Lower leg skin (tissue), 4 donors: ENCODE measurements at regions not wholly inside any gene's neighbourhood (a gene's known extent, or its start where the extent isn't known, plus 50 kb on each side); places are given as distances from the start of the nearest gene placed in this dataset.

Experiments used
- DNase-seq, 2 donors: peaks; one replicate each; pipeline ENCODE4 v3.0.0-alpha.2; 2019; ENCODE audit warnings: low spot score in 2 of 2
- H3K4me3 ChIP-seq: fragments of 200-600 bp; sonication (generic); 2 replicates; pipeline ENCODE4 v1.5.1; 2017; ENCODE audit warnings: mild to moderate bottlenecking, low read depth; ENCODE audit not compliant: poor library complexity, severe bottlenecking
- CTCF ChIP-seq, 3 donors: fragments of 450-650 bp; IDR thresholded peaks; one replicate each; pipeline ENCODE4 v1.5.1; 2016; ENCODE audit warnings: antibody characterized with exemption in 3 of 3, mild to moderate bottlenecking in 3 of 3, moderate library complexity in 2 of 3
- POLR2A ChIP-seq, 2 donors: fragments of 450-650 bp; IDR thresholded peaks; one replicate each; pipeline ENCODE4 v1.6.1; 2016 to 2017; ENCODE audit warnings: antibody characterized with exemption in 2 of 2, mild to moderate bottlenecking in 1 of 2, moderate library complexity in 1 of 2
- WGBS, 2 donors: methylation state at CpG; one replicate each; pipeline ENCODE4 v1.1.5; 2018; 5-methylcytosine and 5-hydroxymethylcytosine counted together
- intact Hi-C: fragments of 100-400 bp; cut with DNase I; formaldehyde crosslinking; loops from one replicate; pipeline ENCODE4 v1.15.0; 2023; ENCODE audit warnings: low total_unique reads

GRCh38 chr11:129733384-129733783 is 82.3 kb upstream of the TMEM45B start:
- TF ChIP-seq CTCF (IDR thresholded peaks at IDR 0.05) (no peak), POLR2A (IDR thresholded peaks at IDR 0.05) (no peak)
- WGBS, 2 donors: 80 to 84% methylated on average over 9 of the region's 9 CpGs
- intact Hi-C loops: no loop called here
- no peak for DNase-seq
- no peak overlapping the region for H3K4me3 ChIP-seq

- DNase-seq: no peak
- no peak overlapping the region for H3K4me3 ChIP-seq
- intact Hi-C loops: no loop called here
- TF ChIP-seq CTCF (IDR thresholded peaks at IDR 0.05): no peak
- TF ChIP-seq POLR2A (IDR thresholded peaks at IDR 0.05): no peak
- 78 to 84% methylated on average over 7 of the region's 7 CpGs for WGBS, 2 donors
These were observed 81.7 kb upstream of the TMEM45B start for GRCh38 chr11:129733981-129734380.

GRCh38 chr11:129734654-129735053 is 81.0 kb upstream of the TMEM45B start:
- TF ChIP-seq CTCF (IDR thresholded peaks at IDR 0.05): no peak
- no peak for TF ChIP-seq POLR2A (IDR thresholded peaks at IDR 0.05)
- no peak for DNase-seq
- WGBS, 2 donors: 77 to 96% methylated on average over 7 of the region's 7 CpGs
- H3K4me3 ChIP-seq: no peak overlapping the region
- intact Hi-C loops: no loop called here

- no peak for DNase-seq
- no peak overlapping the region for H3K4me3 ChIP-seq
- intact Hi-C loops: no loop called here
- WGBS, 2 donors: 44 to 45% methylated on average over 11 of the region's 11 CpGs
- TF ChIP-seq POLR2A (IDR thresholded peaks at IDR 0.05) (no peak), CTCF (IDR thresholded peaks at IDR 0.05) (no peak)
These were observed 77.8 kb upstream of the TMEM45B start for GRCh38 chr11:129737831-129738230.

GRCh38 chr11:129738242-129738641 is 77.4 kb upstream of the TMEM45B start:
- DNase-seq: no peak
- intact Hi-C loops: no loop called here
- WGBS, 2 donors: 76 to 78% methylated on average over 2 of the region's 2 CpGs
- no peak for TF ChIP-seq CTCF (IDR thresholded peaks at IDR 0.05)
- no peak for TF ChIP-seq POLR2A (IDR thresholded peaks at IDR 0.05)
- no peak overlapping the region for H3K4me3 ChIP-seq

GRCh38 chr11:129739339-129739738 is 76.3 kb upstream of the TMEM45B start:
- no peak overlapping the region for H3K4me3 ChIP-seq
- intact Hi-C loops: no loop called here
- TF ChIP-seq POLR2A (IDR thresholded peaks at IDR 0.05): no peak
- TF ChIP-seq CTCF (IDR thresholded peaks at IDR 0.05): no peak
- WGBS, 2 donors: 72 to 82% methylated on average over 4 of the region's 4 CpGs
- DNase-seq: no peak
